K562 (cell line): ENCODE measurements at regions not wholly inside any gene's neighbourhood (a gene's known extent, or its start where the extent isn't known, plus 50 kb on each side); places are given as distances from the start of the nearest gene placed in this dataset.

Source experiments
- ATAC-seq: fragments of 200-7000 bp; cut with Tn5 transposase; 3 replicates; pipeline ENCODE4 v1.9.1; 2020; ENCODE audit warnings: moderate library complexity
- BruUV-seq: library from RNA; stranded (reverse); fragments of 400-500 nt; replicated peaks from 2 replicates; lab custom pipeline; 2021; lab: Mats Ljungman, UMichigan
- CTCF ChIA-PET: fragments of 300-600 bp; formaldehyde crosslinking; extraction: SDS; loops from one replicate; lab custom pipeline; 2021; ENCODE audit warnings: low intra/inter-chr PET ratio; lab: Yijun Ruan, JAX
- POLR2A ChIA-PET: fragments of 300-600, 350-650 bp; sonication (Branson Sonifier 250); formaldehyde crosslinking; extraction: SDS; loops from one replicate; lab custom pipeline; 2021; ENCODE audit warnings: antibody characterized with exemption, inconsistent platforms; lab: Yijun Ruan, JAX
- DNase-seq, 4 experiments: peaks; one replicate each; pipeline versions ENCODE4 v3.0.0 to v3.0.0-alpha.2; 2011 to 2018; ENCODE audit warnings: low spot score in 3 of 4, mixed read lengths in 3 of 4; ENCODE audit errors: extremely low read depth in 1 of 4
- FAIRE-seq: peaks from 2 replicates; lab custom pipeline; 2011; peaks lifted over from hg19 to GRCh38; lab: Jason Lieb, UNC
- H2AFZ ChIP-seq: 2 replicates; pipeline ENCODE4 v1.6.0; 2011; ENCODE audit warnings: low read depth, low read length, control low read depth, inconsistent platforms
- H3K27ac ChIP-seq: fragments of 200-600 bp; 3 replicates; pipeline ENCODE4 v1.8.0; 2011; ENCODE audit warnings: low read depth, mild to moderate bottlenecking, control low read depth, inconsistent platforms, low read length, moderate library complexity, mixed read lengths; ENCODE audit errors: extremely low read depth
- H3K27me3 ChIP-seq, 2 experiments: fragments of 300-600 bp in 1 of 2; 2 replicates in 1 of 2; 3 replicates in 1 of 2; pipeline versions ENCODE4 v1.6.0 to v1.8.0; 2011; ENCODE audit warnings: inconsistent platforms in 2 of 2, low read length in 2 of 2, mild to moderate bottlenecking in 1 of 2, mixed read lengths in 1 of 2, moderate library complexity in 1 of 2; ENCODE audit not compliant: control insufficient read depth in 2 of 2, insufficient read depth in 2 of 2
- H3K36me3 ChIP-seq: fragments of 300-600 bp; 3 replicates; pipeline ENCODE4 v1.8.0; 2011; ENCODE audit warnings: mild to moderate bottlenecking, low read length, inconsistent platforms; ENCODE audit not compliant: control insufficient read depth, insufficient read depth
- H3K4me1 ChIP-seq, 2 experiments: fragments of 200-600 bp in 1 of 2; replicated peaks in 1 of 2; 2 replicates in 1 of 2; 3 replicates in 1 of 2; pipeline versions ENCODE4 v1.5.1 to v1.8.0; 2011; ENCODE audit warnings: inconsistent platforms in 2 of 2, low read length in 2 of 2, mild to moderate bottlenecking in 1 of 2, mixed read lengths in 1 of 2, moderate library complexity in 1 of 2; ENCODE audit not compliant: control insufficient read depth in 2 of 2, insufficient read depth in 2 of 2
- H3K4me2 ChIP-seq: 2 replicates; pipeline ENCODE4 v1.6.1; 2011; ENCODE audit warnings: low read length, control low read depth, inconsistent platforms, mixed read lengths; ENCODE audit not compliant: insufficient read depth
- H3K4me3 ChIP-seq: fragments of 200-600 bp; sonication (generic), shearing (Covaris generic); 2 replicates; pipeline ENCODE4 v1.5.1; 2016; ENCODE audit warnings: control low read depth, inconsistent platforms
- H3K79me2 ChIP-seq: fragments of 200-600 bp; 3 replicates; pipeline ENCODE4 v1.8.0; 2011; ENCODE audit warnings: low read length, inconsistent platforms; ENCODE audit not compliant: control insufficient read depth, insufficient read depth
- H3K9ac ChIP-seq, 2 experiments: 2 replicates each; pipeline versions ENCODE4 v1.6.0 to v1.6.1; 2011; ENCODE audit warnings: low read depth in 2 of 2, low read length in 2 of 2, control low read depth in 1 of 2, inconsistent platforms in 1 of 2, mild to moderate bottlenecking in 1 of 2, mixed read lengths in 1 of 2; ENCODE audit not compliant: insufficient read depth in 1 of 2
- H3K9me1 ChIP-seq: one replicate; pipeline ENCODE4 v1.6.0; 2011; ENCODE audit warnings: inconsistent platforms, mild to moderate bottlenecking, low read length, moderate library complexity; ENCODE audit not compliant: control insufficient read depth, insufficient read depth
- H3K9me3 ChIP-seq: replicated peaks from 2 replicates; pipeline ENCODE4 v1.5.1; 2011; ENCODE audit warnings: low read depth, low read length, inconsistent platforms; ENCODE audit not compliant: control insufficient read depth, insufficient read depth
- H4K20me1 ChIP-seq: replicated peaks from 2 replicates; pipeline ENCODE4 v1.6.1; 2011; ENCODE audit warnings: low read length, inconsistent platforms, mixed read lengths; ENCODE audit not compliant: control insufficient read depth, insufficient read depth
- CBX5 ChIP-seq: IDR thresholded peaks from 2 replicates; pipeline ENCODE4 v1.6.1; 2014; ENCODE audit warnings: low read depth, borderline replicate concordance
- CHD1 ChIP-seq: fragments of 200-600 bp; sonication (generic); IDR thresholded peaks from one replicate; pipeline ENCODE4 v1.6.1; 2012; ENCODE audit warnings: mild to moderate bottlenecking, moderate library complexity, low read length, inconsistent platforms
- CREBBP ChIP-seq: IDR thresholded peaks from one replicate; pipeline ENCODE4 v1.6.1; 2012; ENCODE audit warnings: low read depth, mild to moderate bottlenecking, control low read depth, inconsistent platforms, low read length
- DPF2 ChIP-seq: fragments of 450-650 bp; IDR thresholded peaks from 2 replicates; pipeline ENCODE4 v1.6.1; 2016
- EHMT2 ChIP-seq: fragments of 450-650 bp; IDR thresholded peaks from 2 replicates; pipeline ENCODE4 v1.6.1; 2018; ENCODE audit warnings: antibody characterized with exemption
- KDM2B ChIP-seq: fragments of 250-450 bp; sonication (Bioruptor Pico); IDR thresholded peaks from 2 replicates; pipeline ENCODE4 v1.8.0; 2021; ENCODE audit warnings: mild to moderate bottlenecking, moderate library complexity
- MAFG ChIP-seq: fragments of 450-650 bp; conservative IDR thresholded peaks from 2 replicates; pipeline ENCODE4 v1.6.1; 2016; ENCODE audit warnings: missing genetic modification characterization, missing compliant biosample characterization
- MAFK ChIP-seq: IDR thresholded peaks from 2 replicates; pipeline ENCODE4 v1.6.1; 2011; ENCODE audit warnings: low read length, improper control_type of control experiment
- NCOA2 ChIP-seq, 2 experiments: fragments of 450-650 bp; IDR thresholded peaks; 2 replicates each; pipeline ENCODE4 v1.6.1; 2018; ENCODE audit warnings: mild to moderate bottlenecking in 2 of 2, moderate library complexity in 1 of 2; ENCODE audit not compliant: partially characterized antibody in 2 of 2
- RBM25 ChIP-seq: fragments of 200-400 bp; formaldehyde crosslinking; IDR thresholded peaks from 2 replicates; pipeline ENCODE4 v1.6.1; 2018; ENCODE audit warnings: low read length, low read depth, moderate library complexity; ENCODE audit not compliant: severe bottlenecking
- SNIP1 ChIP-seq: fragments of 450-650 bp; IDR thresholded peaks from 2 replicates; pipeline ENCODE4 v1.7.1; 2017; ENCODE audit warnings: low read depth, mild to moderate bottlenecking
- ZFP36 ChIP-seq: fragments of 150-350 bp; IDR thresholded peaks from 2 replicates; pipeline ENCODE4 v1.6.1; 2018; ENCODE audit warnings: low read length, low read depth; ENCODE audit not compliant: partially characterized antibody
- ZNF75A ChIP-seq: fragments of 450-650 bp; formaldehyde crosslinking; IDR thresholded peaks from 2 replicates; pipeline ENCODE4 v1.4.0; 2020; ENCODE audit warnings: mild to moderate bottlenecking
- WGBS: fragments of 100-300 bp; shearing (Covaris generic); methylation state at CpG from one replicate; pipeline ENCODE4 v1.1.6; 2016; ENCODE audit warnings: low coverage, mixed read lengths; ENCODE audit not compliant: insufficient coverage; ENCODE audit errors: missing lambda C conversion rate; 5-methylcytosine and 5-hydroxymethylcytosine counted together
- in situ Hi-C: fragments of 300-500 bp; cut with MboI; formaldehyde crosslinking; loops from 4 replicates; pipeline ENCODE4 v1.15.0; 2018; ENCODE audit warnings: inconsistent platforms, mixed read lengths
- intact Hi-C: fragments of 100-400 bp; cut with micrococcal nuclease; formaldehyde crosslinking; loops from 2 replicates; pipeline ENCODE4 v1.14.2; 2022
- TF ChIP-seq, protein P1 (sequence below): fragments of 250-450 bp; sonication (Bioruptor Pico); IDR thresholded peaks from 2 replicates; pipeline ENCODE4 v1.4.0; 2020; ENCODE audit warnings: mild to moderate bottlenecking, moderate library complexity, borderline replicate concordance
- TF ChIP-seq, protein P2 (sequence below): sonication (generic); formaldehyde crosslinking; IDR thresholded peaks from 2 replicates; pipeline ENCODE4 v1.9.0; 2022; ENCODE audit warnings: mild to moderate bottlenecking, missing genetic modification reagents
- TF ChIP-seq, protein P3 (sequence below): sonication (generic); formaldehyde crosslinking; IDR thresholded peaks from 2 replicates; pipeline ENCODE4 v1.8.0; 2022; ENCODE audit warnings: mild to moderate bottlenecking, missing genetic modification reagents
- TF ChIP-seq, protein P4 (sequence below): sonication (generic); formaldehyde crosslinking; IDR thresholded peaks from 2 replicates; pipeline ENCODE4 v1.8.0; 2022; ENCODE audit warnings: mild to moderate bottlenecking, low read depth, missing genetic modification reagents

DNA sequence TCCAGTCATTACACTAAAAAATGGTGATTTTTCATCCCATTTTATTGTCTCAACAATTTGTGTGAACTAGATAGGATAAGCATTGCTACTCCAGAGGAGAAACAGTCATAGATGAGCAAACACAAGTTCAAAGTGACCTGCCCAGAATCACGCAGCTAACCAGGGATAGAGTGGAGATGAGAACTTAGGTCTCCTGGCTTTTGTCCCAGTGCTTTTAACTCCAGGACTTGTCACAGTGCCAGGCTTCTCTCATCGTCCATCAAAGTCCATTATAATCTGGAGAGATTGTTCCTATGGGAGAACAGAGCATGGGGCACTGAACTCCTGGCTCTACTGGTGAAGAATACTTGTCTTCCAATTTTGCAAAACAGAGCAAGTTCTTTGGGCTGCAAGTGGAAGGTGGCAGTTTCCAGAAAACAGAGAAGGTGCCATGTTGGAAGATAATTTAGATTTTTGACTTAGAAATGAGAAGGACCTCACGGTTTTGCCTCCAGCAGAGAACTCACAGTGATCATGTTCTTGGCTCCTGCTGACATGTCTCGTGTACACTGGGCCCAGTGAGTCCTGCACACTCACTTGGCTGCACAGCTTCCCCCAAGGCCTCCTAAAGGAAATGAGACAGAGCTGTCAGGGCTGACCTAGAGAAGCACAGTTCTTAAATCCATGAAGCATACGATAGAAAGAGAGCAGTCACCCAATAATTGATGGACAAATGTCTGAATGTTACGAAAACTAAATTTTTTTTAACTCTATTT, 322.9 kb upstream of the NRP1 start:
- ChIA-PET POLR2A (no interaction called here), CTCF (no interaction called here)
- BruUV-seq: no TSS peak

More for the DNA sequence above, 322.9 kb upstream of the NRP1 start:
- H3K4me3 ChIP-seq: no peak overlapping the region
- TF ChIP-seq CHD1: no peak
- no peak for TF ChIP-seq MAFG (tag)
- no peak for TF ChIP-seq SNIP1
- TF ChIP-seq, protein P1, sequence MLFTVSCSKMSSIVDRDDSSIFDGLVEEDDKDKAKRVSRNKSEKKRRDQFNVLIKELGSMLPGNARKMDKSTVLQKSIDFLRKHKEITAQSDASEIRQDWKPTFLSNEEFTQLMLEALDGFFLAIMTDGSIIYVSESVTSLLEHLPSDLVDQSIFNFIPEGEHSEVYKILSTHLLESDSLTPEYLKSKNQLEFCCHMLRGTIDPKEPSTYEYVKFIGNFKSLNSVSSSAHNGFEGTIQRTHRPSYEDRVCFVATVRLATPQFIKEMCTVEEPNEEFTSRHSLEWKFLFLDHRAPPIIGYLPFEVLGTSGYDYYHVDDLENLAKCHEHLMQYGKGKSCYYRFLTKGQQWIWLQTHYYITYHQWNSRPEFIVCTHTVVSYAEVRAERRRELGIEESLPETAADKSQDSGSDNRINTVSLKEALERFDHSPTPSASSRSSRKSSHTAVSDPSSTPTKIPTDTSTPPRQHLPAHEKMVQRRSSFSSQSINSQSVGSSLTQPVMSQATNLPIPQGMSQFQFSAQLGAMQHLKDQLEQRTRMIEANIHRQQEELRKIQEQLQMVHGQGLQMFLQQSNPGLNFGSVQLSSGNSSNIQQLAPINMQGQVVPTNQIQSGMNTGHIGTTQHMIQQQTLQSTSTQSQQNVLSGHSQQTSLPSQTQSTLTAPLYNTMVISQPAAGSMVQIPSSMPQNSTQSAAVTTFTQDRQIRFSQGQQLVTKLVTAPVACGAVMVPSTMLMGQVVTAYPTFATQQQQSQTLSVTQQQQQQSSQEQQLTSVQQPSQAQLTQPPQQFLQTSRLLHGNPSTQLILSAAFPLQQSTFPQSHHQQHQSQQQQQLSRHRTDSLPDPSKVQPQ: no peak
- TF ChIP-seq, protein P2, sequence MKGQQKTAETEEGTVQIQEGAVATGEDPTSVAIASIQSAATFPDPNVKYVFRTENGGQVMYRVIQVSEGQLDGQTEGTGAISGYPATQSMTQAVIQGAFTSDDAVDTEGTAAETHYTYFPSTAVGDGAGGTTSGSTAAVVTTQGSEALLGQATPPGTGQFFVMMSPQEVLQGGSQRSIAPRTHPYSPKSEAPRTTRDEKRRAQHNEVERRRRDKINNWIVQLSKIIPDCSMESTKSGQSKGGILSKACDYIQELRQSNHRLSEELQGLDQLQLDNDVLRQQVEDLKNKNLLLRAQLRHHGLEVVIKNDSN (CRISPR knock-in tag): no peak
- no peak for TF ChIP-seq DPF2
- TF ChIP-seq EHMT2: no peak
- TF ChIP-seq, protein P3, sequence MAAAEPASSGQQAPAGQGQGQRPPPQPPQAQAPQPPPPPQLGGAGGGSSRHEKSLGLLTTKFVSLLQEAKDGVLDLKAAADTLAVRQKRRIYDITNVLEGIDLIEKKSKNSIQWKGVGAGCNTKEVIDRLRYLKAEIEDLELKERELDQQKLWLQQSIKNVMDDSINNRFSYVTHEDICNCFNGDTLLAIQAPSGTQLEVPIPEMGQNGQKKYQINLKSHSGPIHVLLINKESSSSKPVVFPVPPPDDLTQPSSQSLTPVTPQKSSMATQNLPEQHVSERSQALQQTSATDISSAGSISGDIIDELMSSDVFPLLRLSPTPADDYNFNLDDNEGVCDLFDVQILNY (CRISPR knock-in tag): no peak
- no peak for TF ChIP-seq ZFP36
- no peak for TF ChIP-seq MAFK
- no peak for TF ChIP-seq RBM25
- TF ChIP-seq CBX5: no peak
- TF ChIP-seq KDM2B (CRISPR knock-in tag): no peak
- TF ChIP-seq, protein P4, sequence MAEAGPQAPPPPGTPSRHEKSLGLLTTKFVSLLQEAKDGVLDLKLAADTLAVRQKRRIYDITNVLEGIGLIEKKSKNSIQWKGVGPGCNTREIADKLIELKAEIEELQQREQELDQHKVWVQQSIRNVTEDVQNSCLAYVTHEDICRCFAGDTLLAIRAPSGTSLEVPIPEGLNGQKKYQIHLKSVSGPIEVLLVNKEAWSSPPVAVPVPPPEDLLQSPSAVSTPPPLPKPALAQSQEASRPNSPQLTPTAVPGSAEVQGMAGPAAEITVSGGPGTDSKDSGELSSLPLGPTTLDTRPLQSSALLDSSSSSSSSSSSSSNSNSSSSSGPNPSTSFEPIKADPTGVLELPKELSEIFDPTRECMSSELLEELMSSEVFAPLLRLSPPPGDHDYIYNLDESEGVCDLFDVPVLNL: no peak
- no peak for TF ChIP-seq ZNF75A (CRISPR knock-in tag)
- TF ChIP-seq CREBBP: no peak
- no peak for TF ChIP-seq NCOA2 (IDR thresholded peaks at IDR 0.05; ENCODE audit: partially characterized antibody in 2 of 2)
- H3K36me3 ChIP-seq: no peaks in the 10 kb centered on the region
- no peak for DNase-seq
- no peak overlapping the region for H3K4me2 ChIP-seq
- H3K9me1 ChIP-seq: no peaks in the 10 kb centered on the region
- H3K27me3 ChIP-seq: no peaks in the 10 kb centered on the region
- H3K27ac ChIP-seq: no peak overlapping the region
- H3K9ac ChIP-seq: no peak overlapping the region
- ATAC-seq: no peak
- no peaks in the 10 kb centered on the region for H4K20me1 ChIP-seq
- no peaks in the 10 kb centered on the region for H3K9me3 ChIP-seq
- H3K4me1 ChIP-seq: no peaks in the 10 kb centered on the region
- in situ Hi-C loops: no loop called here
- WGBS: 0% methylated on average over 6 of the region's 6 CpGs
- intact Hi-C loops: no loop called here
- H3K79me2 ChIP-seq: no peaks in the 10 kb centered on the region
- FAIRE-seq: no peak
- H2AFZ ChIP-seq: no peak overlapping the region
